Natural killer cell treated with Interleukin-12 subunit alpha and Interleukin-12 subunit beta and Interleukin-15 and Interleukin-18, amount 100 ng/mL, for 72 hours (primary cell): ENCODE measurements at regions not wholly inside any gene's neighbourhood (a gene's known extent, or its start where the extent isn't known, plus 50 kb on each side); places are given as distances from the start of the nearest gene placed in this dataset.

Source experiments
- ATAC-seq, 2 donors: fragments of 150-1000 bp; cut with Tn5 transposase in 1 of 2; sonication (Bioruptor Pico), chemical (Tn5 transposase) in 1 of 2; 2 replicates each; pipeline ENCODE4 v1.10.0; 2021
- DNase-seq: peaks from one replicate; pipeline ENCODE4 v3.0.0; 2022; ENCODE audit warnings: low spot score
- H3K27ac Mint-ChIP-seq, 2 donors: 1 replicate in 1 of 2; 2 replicates in 1 of 2; pipeline ENCODE4 v1.8.0; 2022; ENCODE audit warnings: mixed read lengths in 2 of 2, mild to moderate bottlenecking in 1 of 2, moderate library complexity in 1 of 2
- H3K27me3 Mint-ChIP-seq, 2 donors: 1 replicate in 1 of 2; 2 replicates in 1 of 2; pipeline ENCODE4 v1.8.0; 2022; ENCODE audit warnings: mixed read lengths in 2 of 2
- H3K36me3 Mint-ChIP-seq: one replicate; pipeline ENCODE4 v1.8.0; 2022; ENCODE audit warnings: mixed read lengths
- H3K4me1 Mint-ChIP-seq, 2 donors: 1 replicate in 1 of 2; 2 replicates in 1 of 2; pipeline ENCODE4 v1.8.0; 2022; ENCODE audit warnings: low read depth in 2 of 2, mixed read lengths in 2 of 2, mild to moderate bottlenecking in 1 of 2
- H3K4me3 Mint-ChIP-seq: one replicate; pipeline ENCODE4 v1.8.0; 2022; ENCODE audit warnings: mixed read lengths
- H3K9me3 Mint-ChIP-seq: 2 replicates; pipeline ENCODE4 v1.8.0; 2022; ENCODE audit warnings: mixed read lengths

GRCh38 chr16:73217654-73218053, 169.7 kb upstream of the ZFHX3 start:
- Mint-ChIP-seq H3K4me3 (no peak overlapping the region), H3K9me3 (no peaks in the 10 kb centered on the region), H3K4me1 (no peaks in the 10 kb centered on the region), H3K27ac (no peak overlapping the region), H3K36me3 (no peaks in the 10 kb centered on the region), H3K27me3 (peaks cover 15 to 30% of the 10 kb centered on the region in 2 donors)
- DNase-seq (no peak), ATAC-seq (no peak)

GRCh38 chr16:73216932-73217331, 169.0 kb upstream of the ZFHX3 start:
- Mint-ChIP-seq H3K36me3 (no peaks in the 10 kb centered on the region), H3K4me1 (no peaks in the 10 kb centered on the region), H3K9me3 (no peaks in the 10 kb centered on the region), H3K27me3 (peaks cover 15 to 31% of the 10 kb centered on the region in 2 donors), H3K27ac (no peak overlapping the region), H3K4me3 (no peak overlapping the region)
- DNase-seq: no peak
- no peak for ATAC-seq

GRCh38 chr16:73215678-73216377, 167.9 kb upstream of the ZFHX3 start:
- Mint-ChIP-seq H3K36me3 (no peaks in the 10 kb centered on the region), H3K9me3 (no peaks in the 10 kb centered on the region), H3K27me3 (peaks cover 10 to 24% of the 10 kb centered on the region in 2 donors), H3K4me3 (no peak overlapping the region), H3K4me1 (no peaks in the 10 kb centered on the region), H3K27ac (no peak overlapping the region)
- ATAC-seq (no peak), DNase-seq (no peak)

GRCh38 chr16:73214825-73215677, 167.1 kb upstream of the ZFHX3 start:
- Mint-ChIP-seq H3K36me3 (no peaks in the 10 kb centered on the region), H3K9me3 (no peaks in the 10 kb centered on the region), H3K4me1 (no peaks in the 10 kb centered on the region), H3K27me3 (peaks cover 5 to 18% of the 10 kb centered on the region in 2 donors), H3K4me3 (no peak overlapping the region), H3K27ac (no peak overlapping the region)
- no peak for ATAC-seq
- DNase-seq: no peak

- Mint-ChIP-seq H3K27me3 (peaks cover 4 to 15% of the 10 kb centered on the region in 2 donors), H3K9me3 (no peaks in the 10 kb centered on the region), H3K36me3 (no peaks in the 10 kb centered on the region), H3K27ac (no peak overlapping the region), H3K4me3 (no peak overlapping the region), H3K4me1 (no peaks in the 10 kb centered on the region)
- no peak for DNase-seq
- no peak for ATAC-seq
Measured at GRCh38 chr16:73213732-73214455, 166.0 kb upstream of the ZFHX3 start.

- ATAC-seq (no peak), DNase-seq (no peak)
- H3K27me3 Mint-ChIP-seq: peaks cover 4 to 17% of the 10 kb centered on the region in 2 donors
- H3K27ac Mint-ChIP-seq: no peak overlapping the region
- no peaks in the 10 kb centered on the region for H3K4me1 Mint-ChIP-seq
- H3K9me3 Mint-ChIP-seq: no peaks in the 10 kb centered on the region
- no peak overlapping the region for H3K4me3 Mint-ChIP-seq
- no peaks in the 10 kb centered on the region for H3K36me3 Mint-ChIP-seq
Measured at GRCh38 chr16:73212431-73212830, 164.5 kb upstream of the ZFHX3 start.

- Mint-ChIP-seq H3K9me3 (no peaks in the 10 kb centered on the region), H3K4me3 (no peak overlapping the region), H3K27ac (no peak overlapping the region), H3K27me3 (peaks cover 4 to 21% of the 10 kb centered on the region in 2 donors), H3K4me1 (no peaks in the 10 kb centered on the region), H3K36me3 (no peaks in the 10 kb centered on the region)
- no peak for DNase-seq
- no peak for ATAC-seq
Measured at GRCh38 chr16:73210686-73211085, 162.8 kb upstream of the ZFHX3 start.

GRCh38 chr16:73210084-73210483, 162.2 kb upstream of the ZFHX3 start:
- H3K4me3 Mint-ChIP-seq: no peak overlapping the region
- no peak for DNase-seq
- H3K4me1 Mint-ChIP-seq: no peaks in the 10 kb centered on the region
- no peaks in the 10 kb centered on the region for H3K36me3 Mint-ChIP-seq
- peaks cover 4 to 21% of the 10 kb centered on the region in 2 donors for H3K27me3 Mint-ChIP-seq
- ATAC-seq: no peak
- no peaks in the 10 kb centered on the region for H3K9me3 Mint-ChIP-seq
- no peak overlapping the region for H3K27ac Mint-ChIP-seq

GRCh38 chr16:73209190-73209589, 161.3 kb upstream of the ZFHX3 start:
- Mint-ChIP-seq H3K36me3 (no peaks in the 10 kb centered on the region), H3K4me3 (no peak overlapping the region), H3K4me1 (no peaks in the 10 kb centered on the region), H3K27ac (no peak overlapping the region), H3K27me3 (peaks cover 4 to 21% of the 10 kb centered on the region in 2 donors), H3K9me3 (no peaks in the 10 kb centered on the region)
- ATAC-seq (no peak), DNase-seq (no peak)

- Mint-ChIP-seq H3K36me3 (no peaks in the 10 kb centered on the region), H3K27ac (no peak overlapping the region), H3K9me3 (no peaks in the 10 kb centered on the region), H3K4me1 (no peaks in the 10 kb centered on the region), H3K4me3 (no peak overlapping the region), H3K27me3 (peaks cover 2 to 23% of the 10 kb centered on the region in 2 donors)
- ATAC-seq (no peak), DNase-seq (no peak)
Measured at GRCh38 chr16:73206151-73206707, 158.3 kb upstream of the ZFHX3 start.

- DNase-seq (no peak), ATAC-seq (no peak)
- no peaks in the 10 kb centered on the region for H3K36me3 Mint-ChIP-seq
- no peaks in the 10 kb centered on the region for H3K9me3 Mint-ChIP-seq
- H3K4me1 Mint-ChIP-seq: no peaks in the 10 kb centered on the region
- H3K4me3 Mint-ChIP-seq: no peak overlapping the region
- H3K27me3 Mint-ChIP-seq: peaks cover 4 to 23% of the 10 kb centered on the region in 2 donors
- no peak overlapping the region for H3K27ac Mint-ChIP-seq
Measured at GRCh38 chr16:73205153-73205886, 157.4 kb upstream of the ZFHX3 start.

GRCh38 chr16:73204359-73205152, 156.6 kb upstream of the ZFHX3 start:
- no peaks in the 10 kb centered on the region for H3K36me3 Mint-ChIP-seq
- DNase-seq (no peak), ATAC-seq (no peak)
- peaks cover 4 to 23% of the 10 kb centered on the region in 2 donors for H3K27me3 Mint-ChIP-seq
- H3K4me3 Mint-ChIP-seq: no peak overlapping the region
- H3K4me1 Mint-ChIP-seq: no peaks in the 10 kb centered on the region
- no peak overlapping the region for H3K27ac Mint-ChIP-seq
- H3K9me3 Mint-ChIP-seq: no peaks in the 10 kb centered on the region
